GM19043 (cell line): ENCODE measurements at regions not wholly inside any gene's neighbourhood (a gene's known extent, or its start where the extent isn't known, plus 50 kb on each side); places are given as distances from the start of the nearest gene placed in this dataset.

Experiments used
- ATAC-seq: cut with Tn5 transposase; IDR thresholded peaks from one replicate; pipeline ENCODE4 v1.9.1; 2021; ENCODE audit warnings: low read depth; ENCODE audit not compliant: unreplicated experiment

DNA sequence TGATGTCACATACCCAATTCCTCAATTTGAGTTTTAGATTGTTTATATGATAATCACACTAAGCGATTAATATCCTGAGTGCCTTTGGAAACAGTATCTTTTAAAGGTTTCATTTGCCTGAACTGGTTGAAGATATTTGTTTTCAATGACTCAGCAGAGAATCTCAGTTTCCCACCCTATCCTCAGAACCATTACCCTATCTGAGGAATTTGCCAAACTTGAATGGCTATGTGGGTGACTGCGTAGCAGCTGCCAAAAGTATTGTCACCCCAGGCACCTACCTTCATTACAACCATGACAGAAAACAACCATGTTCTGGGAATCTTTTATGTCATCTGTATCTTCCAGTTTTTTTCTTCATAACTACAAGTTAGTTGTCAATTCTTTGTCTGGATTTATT is 440.1 kb upstream of the NBEA start:
- no peak for ATAC-seq

DNA sequence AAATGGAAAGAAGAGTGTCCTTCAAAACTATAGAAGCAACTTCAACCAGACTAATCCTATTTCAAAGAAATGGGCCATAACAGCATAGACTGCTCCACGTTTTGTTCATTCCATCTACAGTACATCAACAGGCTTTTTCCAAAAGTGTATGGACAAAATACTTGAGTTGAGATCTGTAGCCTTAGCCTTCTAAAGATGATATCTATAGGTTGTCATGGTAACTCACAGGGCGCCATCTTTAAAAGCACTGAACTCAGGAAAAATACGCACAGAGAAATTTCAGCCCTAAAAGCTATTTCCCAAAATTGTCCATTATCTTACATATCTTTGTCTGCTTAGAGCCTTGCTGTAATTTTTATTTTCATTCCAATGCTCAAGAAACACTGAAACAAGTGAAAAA is 439.4 kb upstream of the NBEA start:
- no peak for ATAC-seq

- ATAC-seq: no peak
These were observed 435.3 kb upstream of the NBEA start for GRCh38 chr13:34506796-34507195.

- ATAC-seq: no peak
These were observed 434.4 kb upstream of the NBEA start for GRCh38 chr13:34507630-34508029.

GRCh38 chr13:34512817-34513216 is 429.3 kb upstream of the NBEA start:
- ATAC-seq: no peak

DNA sequence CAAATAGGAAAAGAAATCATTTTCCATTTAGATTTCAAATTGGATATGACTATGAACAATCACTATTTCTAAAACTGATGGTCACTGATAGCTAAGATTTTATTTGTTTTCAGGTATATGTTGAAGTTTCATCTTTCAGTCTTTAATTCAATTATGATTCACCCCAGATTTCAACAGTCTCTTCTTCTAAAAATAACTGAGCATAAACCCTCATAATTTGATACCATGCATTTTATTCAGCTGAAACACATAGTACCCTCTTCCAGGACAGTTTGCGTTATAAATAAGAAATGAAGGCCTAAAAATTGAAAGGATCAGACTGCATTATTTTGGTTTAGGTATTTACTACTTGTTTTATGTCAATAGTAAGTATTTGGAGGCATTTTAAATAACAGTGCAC is 428.5 kb upstream of the NBEA start:
- ATAC-seq: no peak

- ATAC-seq: no peak
These were observed 426.9 kb upstream of the NBEA start for GRCh38 chr13:34515201-34515600.

DNA sequence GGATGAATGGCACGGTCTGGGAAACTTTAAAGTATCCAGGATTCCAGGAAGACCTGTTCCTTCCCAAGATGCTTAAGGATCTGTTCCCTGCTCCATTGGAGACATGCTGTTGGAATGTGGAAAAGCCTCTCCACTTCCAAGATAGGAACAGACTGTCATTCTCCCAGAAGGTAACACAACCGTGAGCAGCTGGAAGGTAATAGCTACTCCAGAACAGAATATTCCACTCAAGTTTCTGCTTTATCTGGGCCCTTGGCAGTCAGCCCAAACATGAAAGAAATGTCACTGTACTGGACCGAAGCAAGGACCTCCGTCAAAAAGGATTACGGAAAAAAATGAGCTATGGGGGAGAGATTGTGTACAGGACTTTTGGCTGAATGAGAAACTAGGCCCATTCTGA is 420.9 kb upstream of the NBEA start:
- no peak for ATAC-seq

DNA sequence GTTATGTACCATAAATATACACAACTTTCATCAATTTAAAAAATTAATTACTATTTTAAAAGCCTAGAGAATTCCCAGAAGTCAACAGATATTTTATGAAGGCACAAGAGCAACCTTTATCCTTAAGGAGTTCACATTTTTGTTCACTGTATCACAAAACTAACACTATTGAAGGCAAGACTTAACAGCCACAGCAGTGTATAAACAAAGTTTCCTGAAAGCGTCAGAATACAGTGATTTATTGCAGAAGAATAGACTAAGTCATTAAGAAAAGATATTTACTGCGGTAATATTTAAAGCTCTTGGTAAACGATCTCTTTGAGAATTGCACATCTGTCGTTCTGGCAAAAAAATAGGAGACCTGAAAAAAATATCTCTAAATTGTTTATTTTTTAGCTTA is 419.3 kb upstream of the NBEA start:
- ATAC-seq: no peak

GRCh38 chr13:34523406-34523805 is 418.7 kb upstream of the NBEA start:
- no peak for ATAC-seq

- no peak for ATAC-seq
These were observed 408.1 kb upstream of the NBEA start for GRCh38 chr13:34533941-34534340.

GRCh38 chr13:34542321-34542720 is 399.7 kb upstream of the NBEA start:
- ATAC-seq: no peak

GRCh38 chr13:34543836-34544235 is 398.2 kb upstream of the NBEA start:
- ATAC-seq: no peak

DNA sequence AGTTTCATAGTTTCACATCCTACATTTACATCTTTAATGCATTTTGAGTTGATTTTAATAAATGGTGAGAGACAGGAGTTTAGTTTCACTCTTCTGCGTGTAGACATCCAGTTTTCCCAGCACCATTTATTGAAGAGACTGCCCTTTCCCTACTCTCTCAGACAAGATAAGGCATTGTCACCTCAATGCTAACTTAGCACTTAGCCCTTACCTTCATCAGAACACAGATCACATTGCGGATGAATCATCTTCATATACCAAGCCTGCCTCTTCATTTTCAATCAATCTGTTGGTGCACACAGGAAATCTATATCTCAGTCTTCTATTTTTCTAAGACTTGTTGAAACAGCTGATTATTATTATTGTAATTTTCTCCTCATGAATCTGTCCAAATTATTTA is 396.6 kb upstream of the NBEA start:
- ATAC-seq: no peak

- no peak for ATAC-seq
These were observed 395.5 kb upstream of the NBEA start for GRCh38 chr13:34546344-34547250.

- ATAC-seq: no peak
These were observed 394.1 kb upstream of the NBEA start for GRCh38 chr13:34547929-34548328.

- ATAC-seq: no peak
These were observed 388.7 kb upstream of the NBEA start for GRCh38 chr13:34553376-34553775.

DNA sequence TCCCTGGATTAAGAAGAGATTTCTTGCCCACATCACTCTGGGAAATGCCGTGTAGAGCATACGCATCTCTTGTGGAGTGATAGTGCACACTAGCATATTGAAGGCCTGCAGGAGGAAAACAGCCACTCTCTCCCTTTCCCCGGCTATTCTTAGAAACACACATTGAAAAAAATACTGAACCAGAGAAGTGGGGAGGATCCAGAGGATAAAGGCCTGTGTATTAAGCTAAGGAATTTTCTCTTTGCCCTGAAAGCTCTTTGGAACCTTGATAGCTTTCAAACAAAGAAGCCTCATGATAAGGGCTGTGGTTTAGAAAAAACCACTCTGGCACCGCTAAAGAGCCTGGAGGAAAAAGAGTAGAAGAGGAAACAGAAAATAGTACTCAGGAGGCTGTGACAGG is 386.1 kb upstream of the NBEA start:
- no peak for ATAC-seq

DNA sequence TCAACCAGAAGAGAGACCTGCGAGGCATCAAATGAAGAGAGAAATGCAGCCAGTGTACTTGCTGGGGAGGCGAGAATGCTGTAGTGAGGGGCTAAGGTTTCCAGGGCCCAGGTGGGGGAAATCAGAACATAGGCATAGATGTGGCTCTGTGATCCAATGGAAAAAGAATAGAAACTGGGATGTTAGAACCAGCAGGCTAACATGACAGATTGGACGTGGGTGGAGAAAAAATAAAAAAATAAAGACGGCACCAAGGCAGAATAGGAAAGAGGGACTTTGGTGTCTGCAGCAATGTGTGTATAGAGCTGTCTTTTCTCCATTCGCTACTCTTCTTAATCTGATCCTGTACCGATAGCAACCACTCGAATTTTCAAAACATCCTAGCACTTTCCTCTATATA is 381.0 kb upstream of the NBEA start:
- ATAC-seq: no peak

DNA sequence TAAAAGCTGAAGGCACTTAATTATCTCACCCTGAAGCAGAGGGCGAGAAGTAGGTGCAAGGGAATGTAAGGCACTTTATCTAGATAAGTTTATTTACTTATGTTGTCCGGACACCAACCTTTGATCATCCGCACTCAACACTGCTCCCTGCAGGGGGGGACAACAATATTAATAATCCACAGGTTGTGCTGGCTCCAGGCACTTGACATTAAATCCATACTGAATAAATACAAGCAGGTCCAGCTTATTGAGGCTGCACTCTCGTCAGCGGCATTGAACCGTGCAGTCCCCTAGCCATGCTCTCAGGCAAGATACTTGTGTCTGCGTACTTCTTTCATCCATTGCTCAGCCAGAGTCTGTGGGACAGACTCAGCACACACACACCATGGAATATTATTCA is 374.5 kb upstream of the NBEA start:
- no peak for ATAC-seq

- ATAC-seq: no peak
These were observed 371.2 kb upstream of the NBEA start for GRCh38 chr13:34570698-34571353.

DNA sequence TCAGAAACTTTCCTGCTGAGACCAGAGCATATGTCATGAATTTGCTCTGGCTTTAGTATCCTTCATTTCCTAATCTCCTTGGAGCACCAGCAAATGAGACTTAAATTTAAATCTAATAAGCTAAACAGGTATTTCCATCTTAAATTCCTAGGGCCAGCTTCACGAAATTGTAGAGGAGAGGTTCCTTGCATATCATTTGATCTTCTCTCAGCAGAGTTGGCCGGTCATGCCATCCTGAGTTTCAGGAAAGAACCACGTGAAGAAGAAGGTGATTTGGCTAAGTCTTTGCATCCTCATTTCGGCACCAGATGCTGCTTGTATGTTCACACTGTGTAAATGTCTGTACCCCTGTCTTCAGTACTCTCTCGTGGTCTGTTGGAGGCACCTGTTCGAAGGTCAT is 370.4 kb upstream of the NBEA start:
- ATAC-seq: no peak
